ENCODE measurements at regions not wholly inside any gene's neighbourhood (a gene's known extent, or its start where the extent isn't known, plus 50 kb on each side); places are given as distances from the start of the nearest gene placed in this dataset.

DNA sequence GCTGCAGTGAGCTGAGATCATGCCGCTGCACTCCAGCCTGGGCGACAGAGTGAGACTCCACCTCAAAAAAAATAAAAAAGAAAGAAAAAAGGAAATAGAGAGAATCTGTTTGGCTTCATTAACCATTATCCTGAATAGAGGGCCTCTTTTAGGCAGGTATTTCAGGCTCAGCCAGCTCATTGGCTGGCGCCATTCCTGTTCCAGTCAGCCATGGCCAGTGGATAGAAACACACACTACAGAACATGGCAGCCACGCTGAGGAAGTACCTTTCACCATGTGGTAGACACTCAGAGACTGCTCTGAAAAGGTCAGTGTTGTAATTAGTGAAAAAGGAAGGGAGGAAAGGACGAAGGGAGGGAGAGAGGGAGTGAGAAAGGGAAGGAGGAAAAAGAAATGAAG, 340.0 kb upstream of the ACTBL2 start (continued):
- no peak for TF ChIP-seq EP300 (IDR thresholded peaks at IDR 0.05; ENCODE audit: borderline replicate concordance in 1 of 2, low read depth in 1 of 2, low read length in 1 of 2)

DNA sequence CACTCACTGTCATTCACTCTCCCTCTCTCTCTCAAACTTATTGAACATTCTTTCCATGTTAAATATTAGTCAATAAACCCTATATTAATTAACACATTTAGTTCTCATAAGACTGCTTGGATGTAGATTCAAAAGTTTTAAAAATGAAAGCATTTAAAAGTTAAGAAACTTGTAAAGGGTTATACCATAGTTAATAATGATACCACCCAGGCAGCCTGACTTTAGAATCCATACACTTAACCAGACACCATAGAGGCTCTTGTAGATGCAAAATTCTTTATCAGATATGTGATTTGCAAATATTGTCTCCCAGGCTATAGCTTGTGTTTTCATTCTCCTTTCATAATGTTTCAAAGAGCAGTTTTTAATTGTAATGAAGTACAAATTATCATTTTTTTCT, 335.8 kb upstream of the ACTBL2 start:
- no peak overlapping the region for H3K4me3 ChIP-seq (ENCODE audit: low read depth in 2 of 2, low read length in 1 of 2)
- DNase-seq = no peak
- no peaks in the 10 kb centered on the region for H3K27me3 ChIP-seq (ENCODE audit: insufficient read depth)
- CTCF ChIA-PET = no interaction called here
- no peaks in the 10 kb centered on the region for H4K20me1 ChIP-seq (ENCODE audit: insufficient read depth)
- no peak overlapping the region for H3K4me2 ChIP-seq
- H3F3A ChIP-seq (replicated peaks; ENCODE audit: insufficient read depth) = peaks cover 25% of the 10 kb centered on the region
- H3K36me3 ChIP-seq (replicated peaks in 1 of 2; ENCODE audit: control insufficient read depth in 1 of 2, insufficient read depth in 2 of 2, low read length in 1 of 2) = peaks cover 0 to 7% of the 10 kb centered on the region in 2 experiments
- H3K27ac ChIP-seq (ENCODE audit: low read depth in 2 of 2, low read length in 1 of 2) = no peak overlapping the region; a peak in 1 of 4 replicates
- peaks cover 0 to 22% of the 10 kb centered on the region in 2 experiments; a peak in 2 of 4 replicates for H3K4me1 ChIP-seq (ENCODE audit: control insufficient read depth in 1 of 2, insufficient read depth in 2 of 2, low read depth in 1 of 2, low read length in 1 of 2)
- no peak overlapping the region for H2AFZ ChIP-seq (ENCODE audit: low read depth)
- H3K9me3 ChIP-seq = peaks cover 18% of the 10 kb centered on the region; the same call in 1 of the 2 replicates
- POLR2A ChIA-PET = no interaction called here
- no peak overlapping the region for H3K9ac ChIP-seq
- TF ChIP-seq SIN3A (IDR thresholded peaks at IDR 0.05; ENCODE audit: borderline replicate concordance, low read depth, low read length) (no peak), FOXM1 (IDR thresholded peaks at IDR 0.05; ENCODE audit: low read depth) (no peak), FOXJ3 (CRISPR knock-in tag; IDR thresholded peaks at IDR 0.05) (no peak), NRF1 (IDR thresholded peaks at IDR 0.05; ENCODE audit: low read depth, low read length) (no peak), RXRA (IDR thresholded peaks at IDR 0.05; ENCODE audit: borderline replicate concordance, low read depth) (no peak), CHD2 (IDR thresholded peaks at IDR 0.05; ENCODE audit: low read length, partially characterized antibody) (no peak), TAF1 (IDR thresholded peaks at IDR 0.05; ENCODE audit: borderline replicate concordance, low read depth, low read length) (no peak), RFX5 (IDR thresholded peaks at IDR 0.05; ENCODE audit: low read length) (no peak), NFIC (IDR thresholded peaks at IDR 0.05; ENCODE audit: borderline replicate concordance) (no peak), GABPA (IDR thresholded peaks at IDR 0.05; ENCODE audit: low read depth) (no peak), EP300 (IDR thresholded peaks at IDR 0.05; ENCODE audit: borderline replicate concordance in 1 of 2, low read depth in 1 of 2, low read length in 1 of 2) (no peak), ELF1 (IDR thresholded peaks at IDR 0.05) (no peak), MXI1 (IDR thresholded peaks at IDR 0.05; ENCODE audit: low read depth, low read length) (no peak), RCOR1 (IDR thresholded peaks at IDR 0.05; ENCODE audit: low read length) (no peak), EZH2phosphoT487 (IDR thresholded peaks at IDR 0.05; ENCODE audit: borderline replicate concordance, low read depth) (no peak)
- TF ChIP-seq, protein P1, sequence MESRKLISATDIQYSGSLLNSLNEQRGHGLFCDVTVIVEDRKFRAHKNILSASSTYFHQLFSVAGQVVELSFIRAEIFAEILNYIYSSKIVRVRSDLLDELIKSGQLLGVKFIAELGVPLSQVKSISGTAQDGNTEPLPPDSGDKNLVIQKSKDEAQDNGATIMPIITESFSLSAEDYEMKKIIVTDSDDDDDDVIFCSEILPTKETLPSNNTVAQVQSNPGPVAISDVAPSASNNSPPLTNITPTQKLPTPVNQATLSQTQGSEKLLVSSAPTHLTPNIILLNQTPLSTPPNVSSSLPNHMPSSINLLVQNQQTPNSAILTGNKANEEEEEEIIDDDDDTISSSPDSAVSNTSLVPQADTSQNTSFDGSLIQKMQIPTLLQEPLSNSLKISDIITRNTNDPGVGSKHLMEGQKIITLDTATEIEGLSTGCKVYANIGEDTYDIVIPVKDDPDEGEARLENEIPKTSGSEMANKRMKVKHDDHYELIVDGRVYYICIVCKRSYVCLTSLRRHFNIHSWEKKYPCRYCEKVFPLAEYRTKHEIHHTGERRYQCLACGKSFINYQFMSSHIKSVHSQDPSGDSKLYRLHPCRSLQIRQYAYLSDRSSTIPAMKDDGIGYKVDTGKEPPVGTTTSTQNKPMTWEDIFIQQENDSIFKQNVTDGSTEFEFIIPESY (IDR thresholded peaks at IDR 0.05; ENCODE audit: borderline replicate concordance, low read depth) = no peak
- TF ChIP-seq, protein P2, sequence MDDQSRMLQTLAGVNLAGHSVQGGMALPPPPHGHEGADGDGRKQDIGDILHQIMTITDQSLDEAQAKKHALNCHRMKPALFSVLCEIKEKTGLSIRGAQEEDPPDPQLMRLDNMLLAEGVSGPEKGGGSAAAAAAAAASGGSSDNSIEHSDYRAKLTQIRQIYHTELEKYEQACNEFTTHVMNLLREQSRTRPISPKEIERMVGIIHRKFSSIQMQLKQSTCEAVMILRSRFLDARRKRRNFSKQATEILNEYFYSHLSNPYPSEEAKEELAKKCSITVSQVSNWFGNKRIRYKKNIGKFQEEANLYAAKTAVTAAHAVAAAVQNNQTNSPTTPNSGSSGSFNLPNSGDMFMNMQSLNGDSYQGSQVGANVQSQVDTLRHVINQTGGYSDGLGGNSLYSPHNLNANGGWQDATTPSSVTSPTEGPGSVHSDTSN (IDR thresholded peaks at IDR 0.05) = no peak
- TF ChIP-seq, protein P3, sequence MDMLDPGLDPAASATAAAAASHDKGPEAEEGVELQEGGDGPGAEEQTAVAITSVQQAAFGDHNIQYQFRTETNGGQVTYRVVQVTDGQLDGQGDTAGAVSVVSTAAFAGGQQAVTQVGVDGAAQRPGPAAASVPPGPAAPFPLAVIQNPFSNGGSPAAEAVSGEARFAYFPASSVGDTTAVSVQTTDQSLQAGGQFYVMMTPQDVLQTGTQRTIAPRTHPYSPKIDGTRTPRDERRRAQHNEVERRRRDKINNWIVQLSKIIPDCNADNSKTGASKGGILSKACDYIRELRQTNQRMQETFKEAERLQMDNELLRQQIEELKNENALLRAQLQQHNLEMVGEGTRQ (IDR thresholded peaks at IDR 0.05; ENCODE audit: borderline replicate concordance, low read depth, low read length) = no peak
- no peaks in the 10 kb centered on the region for H3K9me2 ChIP-seq
- no peaks in the 10 kb centered on the region for H3K79me2 ChIP-seq (ENCODE audit: insufficient read depth)
